ENCODE measurements at regions not wholly inside any gene's neighbourhood (a gene's known extent, or its start where the extent isn't known, plus 50 kb on each side); places are given as distances from the start of the nearest gene placed in this dataset.

DNA sequence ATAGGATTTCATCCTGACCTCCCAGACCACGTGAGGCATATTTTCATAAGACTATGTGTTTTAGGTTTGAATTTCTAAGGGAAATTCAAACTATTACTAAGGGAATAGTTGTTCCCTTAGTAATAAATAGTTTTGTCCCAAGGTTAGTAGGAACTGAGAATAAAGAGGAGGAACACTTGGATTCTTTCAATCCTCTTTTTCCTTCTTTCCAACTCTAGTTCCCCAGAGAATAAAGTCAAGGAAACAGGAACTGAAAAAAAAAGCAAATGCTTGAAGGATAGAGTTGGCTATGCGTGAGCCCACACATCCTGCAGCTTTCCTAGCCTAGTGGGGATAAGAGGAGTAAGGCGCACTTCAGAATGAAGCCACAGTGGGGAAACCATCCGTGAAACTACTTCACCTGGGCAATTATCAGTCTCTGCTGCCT lies 312.1 kb upstream of the TGFBR2 start:
- H3K9ac ChIP-seq (ENCODE audit: low read length in 5 of 5): no peak overlapping the region
- H3K4me3 ChIP-seq (ENCODE audit: low read depth in 1 of 5, low read length in 5 of 5): peak overlapping the region in 4 of 5 donors; percentile 16 to 45 (median 32)
- H3K4me1 ChIP-seq (ENCODE audit: control insufficient read depth in 5 of 5, insufficient read depth in 5 of 5, low read length in 5 of 5): peaks cover 0 to 34% (median 18%) of the 10 kb centered on the region in 5 donors
- no peaks in the 10 kb centered on the region for H3K9me3 ChIP-seq (ENCODE audit: control insufficient read depth in 5 of 5, low read length in 5 of 5)
- H3K27ac ChIP-seq (ENCODE audit: low read depth, low read length): peak overlapping the region; percentile 73
- no peaks in the 10 kb centered on the region for H3K27me3 ChIP-seq (ENCODE audit: control insufficient read depth in 5 of 5, insufficient read depth in 4 of 5, low read length in 5 of 5)
- H3K36me3 ChIP-seq (ENCODE audit: control insufficient read depth in 5 of 5, insufficient read depth in 5 of 5, low read length in 5 of 5): no peaks in the 10 kb centered on the region

DNA sequence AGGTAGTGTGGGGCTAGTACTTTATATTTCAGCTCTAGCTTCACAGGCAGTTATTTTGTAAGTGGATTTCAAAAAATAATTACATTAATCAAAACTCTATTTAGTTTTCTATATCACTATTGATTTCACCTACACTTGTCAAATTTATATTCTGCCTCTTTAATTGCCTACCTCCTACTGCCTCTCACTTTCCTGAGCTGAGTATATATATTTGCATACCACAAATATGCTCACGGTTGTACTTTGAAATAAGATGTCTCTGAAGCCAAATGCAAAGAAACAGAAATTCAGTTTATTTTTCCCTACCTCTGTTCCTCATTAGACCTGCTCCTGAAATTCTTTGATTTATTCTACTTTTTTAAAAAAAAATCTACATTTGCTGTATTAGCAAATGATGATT lies 309.3 kb upstream of the TGFBR2 start:
- Histone ChIP-seq H3K36me3 (ENCODE audit: control insufficient read depth in 5 of 5, insufficient read depth in 5 of 5, low read length in 5 of 5) (no peaks in the 10 kb centered on the region), H3K9ac (ENCODE audit: low read length in 5 of 5) (no peak overlapping the region), H3K4me3 (ENCODE audit: low read depth in 1 of 5, low read length in 5 of 5) (no peak overlapping the region), H3K27ac (ENCODE audit: low read depth, low read length) (no peak overlapping the region), H3K4me1 (ENCODE audit: control insufficient read depth in 5 of 5, insufficient read depth in 5 of 5, low read length in 5 of 5) (peaks cover 0 to 16% (median 12%) of the 10 kb centered on the region in 5 donors), H3K27me3 (ENCODE audit: control insufficient read depth in 5 of 5, insufficient read depth in 4 of 5, low read length in 5 of 5) (no peaks in the 10 kb centered on the region), H3K9me3 (ENCODE audit: control insufficient read depth in 5 of 5, low read length in 5 of 5) (no peaks in the 10 kb centered on the region)

DNA sequence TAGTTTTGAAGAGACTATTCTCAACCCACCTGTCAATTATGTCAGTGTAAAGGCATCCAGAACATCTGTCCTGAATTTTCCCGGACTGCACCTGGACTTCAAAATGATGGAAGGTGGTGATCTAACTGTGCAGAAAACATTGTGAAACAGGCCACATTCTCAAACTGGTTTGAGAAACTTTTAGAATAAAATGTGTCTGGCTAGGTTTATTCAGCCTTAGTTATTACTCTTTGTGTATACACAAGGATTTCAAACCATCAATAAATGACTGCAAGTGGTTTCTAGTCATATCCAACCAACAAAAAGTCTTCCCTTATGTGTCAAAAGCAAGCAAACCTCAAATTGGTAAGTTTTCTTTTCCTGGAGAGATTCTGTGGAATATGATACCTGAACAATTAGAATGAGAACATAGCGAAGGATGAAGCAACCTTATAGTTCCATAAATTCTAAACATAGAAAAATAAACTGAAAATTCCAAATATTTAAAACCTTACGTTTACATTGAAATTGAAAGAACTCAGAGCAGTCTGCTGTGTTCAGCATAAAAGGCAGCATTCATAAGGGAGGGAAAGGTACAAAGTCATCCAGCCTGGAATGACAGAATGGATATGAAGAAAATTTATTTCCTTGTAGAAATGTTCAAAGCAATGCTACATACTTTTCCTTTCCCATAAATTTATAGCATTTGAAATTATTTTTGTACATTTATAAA lies 306.6 kb upstream of the TGFBR2 start:
- H3K4me3 ChIP-seq (ENCODE audit: low read depth in 1 of 5, low read length in 5 of 5): no peak overlapping the region
- H3K27ac ChIP-seq (ENCODE audit: low read depth, low read length): no peak overlapping the region
- no peaks in the 10 kb centered on the region for H3K27me3 ChIP-seq (ENCODE audit: control insufficient read depth in 5 of 5, insufficient read depth in 4 of 5, low read length in 5 of 5)
- no peak overlapping the region for H3K9ac ChIP-seq (ENCODE audit: low read length in 5 of 5)
- H3K36me3 ChIP-seq (ENCODE audit: control insufficient read depth in 5 of 5, insufficient read depth in 5 of 5, low read length in 5 of 5): no peaks in the 10 kb centered on the region
- peaks cover 0 to 4% (median 4%) of the 10 kb centered on the region in 5 donors for H3K9me3 ChIP-seq (ENCODE audit: control insufficient read depth in 5 of 5, low read length in 5 of 5)
- H3K4me1 ChIP-seq (ENCODE audit: control insufficient read depth in 5 of 5, insufficient read depth in 5 of 5, low read length in 5 of 5): no peaks in the 10 kb centered on the region

DNA sequence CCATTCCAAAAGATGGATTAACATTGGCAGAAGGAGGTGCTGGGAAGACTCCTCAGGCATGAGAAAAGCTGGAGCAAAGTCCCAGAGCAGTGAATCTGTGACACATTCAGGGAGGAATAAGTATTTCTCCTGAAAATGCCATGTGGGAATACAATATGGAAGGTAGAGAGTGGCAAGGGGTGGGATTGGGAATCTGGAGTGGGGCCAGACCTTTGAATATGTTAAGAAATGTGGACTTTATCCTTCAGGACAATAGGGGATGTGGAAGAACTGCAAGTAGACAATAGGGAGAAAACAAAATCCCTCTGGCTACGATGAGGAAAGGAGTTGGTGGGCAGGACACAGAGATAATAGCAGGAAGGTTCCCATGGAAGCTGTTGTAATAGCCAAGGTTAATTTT lies 305.6 kb upstream of the TGFBR2 start:
- Histone ChIP-seq H3K27me3 (ENCODE audit: control insufficient read depth in 5 of 5, insufficient read depth in 4 of 5, low read length in 5 of 5) (no peaks in the 10 kb centered on the region), H3K27ac (ENCODE audit: low read depth, low read length) (no peak overlapping the region), H3K9ac (ENCODE audit: low read length in 5 of 5) (no peak overlapping the region), H3K4me1 (ENCODE audit: control insufficient read depth in 5 of 5, insufficient read depth in 5 of 5, low read length in 5 of 5) (no peaks in the 10 kb centered on the region), H3K36me3 (ENCODE audit: control insufficient read depth in 5 of 5, insufficient read depth in 5 of 5, low read length in 5 of 5) (no peaks in the 10 kb centered on the region), H3K4me3 (ENCODE audit: low read depth in 1 of 5, low read length in 5 of 5) (no peak overlapping the region), H3K9me3 (ENCODE audit: control insufficient read depth in 5 of 5, low read length in 5 of 5) (peaks cover 0 to 4% (median 4%) of the 10 kb centered on the region in 5 donors)

DNA sequence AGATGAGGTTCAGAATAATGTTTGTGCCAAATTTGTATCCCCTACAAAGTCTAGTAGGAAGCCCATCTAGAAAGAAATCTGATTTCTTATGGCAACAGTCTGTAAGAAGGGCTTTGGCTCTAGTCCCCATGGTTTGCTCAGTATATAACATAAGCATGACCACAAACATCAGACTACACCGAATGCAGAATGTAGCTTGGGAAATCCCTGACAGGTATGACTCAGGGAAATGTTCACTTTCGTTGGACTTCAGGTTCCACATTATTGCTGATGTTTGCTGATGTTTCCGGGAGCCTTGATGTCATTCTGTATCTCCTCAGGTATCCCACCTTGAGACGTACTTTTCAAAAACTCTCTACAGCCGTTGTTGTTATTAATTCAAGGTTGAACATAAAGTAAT lies 304.4 kb upstream of the TGFBR2 start:
- Histone ChIP-seq H3K4me3 (ENCODE audit: low read depth in 1 of 5, low read length in 5 of 5) (no peak overlapping the region), H3K36me3 (ENCODE audit: control insufficient read depth in 5 of 5, insufficient read depth in 5 of 5, low read length in 5 of 5) (no peaks in the 10 kb centered on the region), H3K9ac (ENCODE audit: low read length in 5 of 5) (no peak overlapping the region), H3K27ac (ENCODE audit: low read depth, low read length) (no peak overlapping the region), H3K9me3 (ENCODE audit: control insufficient read depth in 5 of 5, low read length in 5 of 5) (peaks cover 0 to 4% (median 4%) of the 10 kb centered on the region in 5 donors), H3K4me1 (ENCODE audit: control insufficient read depth in 5 of 5, insufficient read depth in 5 of 5, low read length in 5 of 5) (peaks cover 0 to 2% (median 0%) of the 10 kb centered on the region in 5 donors), H3K27me3 (ENCODE audit: control insufficient read depth in 5 of 5, insufficient read depth in 4 of 5, low read length in 5 of 5) (no peaks in the 10 kb centered on the region)

DNA sequence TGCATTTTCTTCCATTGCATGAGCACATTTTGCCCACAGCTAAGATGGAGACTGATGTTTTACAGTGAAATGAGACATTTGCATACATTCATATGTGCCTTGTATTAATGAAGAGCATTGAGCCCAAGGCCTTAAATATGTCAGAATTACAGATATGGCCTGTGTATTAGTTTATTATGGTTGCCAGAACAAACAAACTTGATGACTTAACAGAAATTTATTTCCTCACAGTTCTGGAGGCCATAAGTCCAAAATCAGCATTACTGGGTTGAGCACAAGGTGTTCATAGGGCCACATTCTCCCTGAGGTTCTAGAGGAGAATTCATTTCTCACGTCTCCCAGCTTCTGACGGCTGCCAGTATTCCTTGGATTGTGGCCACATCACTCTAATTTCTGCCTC lies 302.6 kb upstream of the TGFBR2 start:
- H3K36me3 ChIP-seq (ENCODE audit: control insufficient read depth in 5 of 5, insufficient read depth in 5 of 5, low read length in 5 of 5): no peaks in the 10 kb centered on the region
- H3K4me3 ChIP-seq (ENCODE audit: low read depth in 1 of 5, low read length in 5 of 5): no peak overlapping the region
- H3K27ac ChIP-seq (ENCODE audit: low read depth, low read length): no peak overlapping the region
- H3K9me3 ChIP-seq (ENCODE audit: control insufficient read depth in 5 of 5, low read length in 5 of 5): peaks cover 0 to 4% (median 4%) of the 10 kb centered on the region in 5 donors
- no peak overlapping the region for H3K9ac ChIP-seq (ENCODE audit: low read length in 5 of 5)
- H3K4me1 ChIP-seq (ENCODE audit: control insufficient read depth in 5 of 5, insufficient read depth in 5 of 5, low read length in 5 of 5): peaks cover 0 to 18% (median 13%) of the 10 kb centered on the region in 5 donors
- H3K27me3 ChIP-seq (ENCODE audit: control insufficient read depth in 5 of 5, insufficient read depth in 4 of 5, low read length in 5 of 5): no peaks in the 10 kb centered on the region

DNA sequence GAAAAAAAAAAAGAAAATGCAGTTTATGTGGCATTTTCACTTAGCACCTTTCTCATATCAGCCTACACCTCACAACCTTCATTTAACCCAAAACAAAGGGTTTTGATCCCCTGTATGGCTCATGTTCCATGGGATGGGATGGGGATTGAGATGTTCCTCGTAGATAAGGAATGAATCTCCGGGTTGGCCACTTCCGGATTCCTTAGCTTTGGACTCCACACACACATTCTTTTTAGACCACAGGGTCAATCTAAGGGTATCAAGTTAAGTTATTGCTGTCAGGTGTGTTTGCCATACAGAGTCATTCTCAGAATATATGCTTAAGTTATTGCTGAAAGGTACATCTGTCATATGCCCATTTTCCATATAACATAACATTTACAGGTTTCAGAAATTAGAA lies 301.4 kb upstream of the TGFBR2 start:
- H3K9ac ChIP-seq (ENCODE audit: low read length in 5 of 5): no peak overlapping the region
- peaks cover 0 to 4% (median 4%) of the 10 kb centered on the region in 5 donors for H3K9me3 ChIP-seq (ENCODE audit: control insufficient read depth in 5 of 5, low read length in 5 of 5)
- H3K4me3 ChIP-seq (ENCODE audit: low read depth in 1 of 5, low read length in 5 of 5): no peak overlapping the region
- H3K27ac ChIP-seq (ENCODE audit: low read depth, low read length): no peak overlapping the region
- H3K4me1 ChIP-seq (ENCODE audit: control insufficient read depth in 5 of 5, insufficient read depth in 5 of 5, low read length in 5 of 5): peaks cover 0 to 21% (median 15%) of the 10 kb centered on the region in 5 donors
- no peaks in the 10 kb centered on the region for H3K36me3 ChIP-seq (ENCODE audit: control insufficient read depth in 5 of 5, insufficient read depth in 5 of 5, low read length in 5 of 5)
- H3K27me3 ChIP-seq (ENCODE audit: control insufficient read depth in 5 of 5, insufficient read depth in 4 of 5, low read length in 5 of 5): no peaks in the 10 kb centered on the region

DNA sequence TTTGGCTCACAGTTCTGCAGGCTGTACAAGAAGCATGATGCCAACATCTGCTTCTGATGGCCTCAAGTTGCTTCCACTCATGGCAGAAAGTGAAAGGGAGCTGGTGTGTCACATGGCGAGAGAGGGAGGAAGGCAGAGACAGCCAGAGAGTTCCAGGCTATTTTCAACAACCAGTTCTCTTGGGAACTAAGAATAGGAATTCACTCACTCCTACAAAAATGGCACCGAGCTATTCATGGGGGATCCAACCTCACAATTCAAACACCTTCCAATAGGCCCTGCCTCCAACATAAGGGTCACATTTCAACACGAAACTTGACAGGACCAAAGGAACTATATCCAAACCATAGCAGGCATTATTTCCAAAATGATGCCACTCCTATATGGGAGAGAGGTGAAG lies 299.5 kb upstream of the TGFBR2 start:
- no peaks in the 10 kb centered on the region for H3K36me3 ChIP-seq (ENCODE audit: control insufficient read depth in 5 of 5, insufficient read depth in 5 of 5, low read length in 5 of 5)
- no peaks in the 10 kb centered on the region for H3K27me3 ChIP-seq (ENCODE audit: control insufficient read depth in 5 of 5, insufficient read depth in 4 of 5, low read length in 5 of 5)
- peak overlapping the region; percentile 90 for H3K27ac ChIP-seq (ENCODE audit: low read depth, low read length)
- no peak overlapping the region for H3K4me3 ChIP-seq (ENCODE audit: low read depth in 1 of 5, low read length in 5 of 5)
- H3K4me1 ChIP-seq (ENCODE audit: control insufficient read depth in 5 of 5, insufficient read depth in 5 of 5, low read length in 5 of 5): peaks cover 0 to 27% (median 18%) of the 10 kb centered on the region in 5 donors
- H3K9me3 ChIP-seq (ENCODE audit: control insufficient read depth in 5 of 5, low read length in 5 of 5): peaks cover 0 to 4% (median 4%) of the 10 kb centered on the region in 5 donors
- no peak overlapping the region for H3K9ac ChIP-seq (ENCODE audit: low read length in 5 of 5)

DNA sequence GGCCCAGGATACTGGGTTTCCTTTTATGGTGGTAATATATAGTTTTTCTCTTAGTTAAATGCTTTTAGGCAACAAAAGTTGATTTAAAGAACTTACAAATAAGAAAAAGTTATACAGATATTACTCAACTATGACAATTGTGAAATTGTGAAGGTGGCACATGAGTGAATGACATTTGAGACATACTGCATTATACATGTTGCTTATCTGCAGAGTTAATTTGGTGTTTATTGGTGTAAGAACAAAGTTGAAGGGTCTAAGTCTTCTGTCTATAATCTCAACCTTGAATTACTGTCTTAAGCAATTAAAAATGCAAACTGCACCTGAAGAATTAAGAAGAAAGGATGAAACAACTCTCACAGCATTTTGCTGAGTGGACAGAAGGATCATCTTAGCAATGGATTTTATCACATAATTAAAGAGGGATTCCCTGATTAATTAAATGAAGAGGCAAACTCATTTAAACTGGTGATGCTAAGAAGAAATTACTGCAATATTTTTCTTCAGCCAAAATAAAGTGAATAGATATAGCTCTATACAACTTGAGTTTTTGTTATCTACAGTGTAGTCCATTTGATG lies 298.9 kb upstream of the TGFBR2 start:
- Histone ChIP-seq H3K4me1 (ENCODE audit: control insufficient read depth in 5 of 5, insufficient read depth in 5 of 5, low read length in 5 of 5) (peaks cover 0 to 28% (median 18%) of the 10 kb centered on the region in 5 donors), H3K36me3 (ENCODE audit: control insufficient read depth in 5 of 5, insufficient read depth in 5 of 5, low read length in 5 of 5) (no peaks in the 10 kb centered on the region), H3K9ac (ENCODE audit: low read length in 5 of 5) (peak overlapping the region in 1 of 5 donors; percentile 69), H3K9me3 (ENCODE audit: control insufficient read depth in 5 of 5, low read length in 5 of 5) (peaks cover 0 to 4% (median 4%) of the 10 kb centered on the region in 5 donors), H3K27me3 (ENCODE audit: control insufficient read depth in 5 of 5, insufficient read depth in 4 of 5, low read length in 5 of 5) (no peaks in the 10 kb centered on the region), H3K27ac (ENCODE audit: low read depth, low read length) (peak overlapping the region; percentile 90), H3K4me3 (ENCODE audit: low read depth in 1 of 5, low read length in 5 of 5) (no peak overlapping the region)

DNA sequence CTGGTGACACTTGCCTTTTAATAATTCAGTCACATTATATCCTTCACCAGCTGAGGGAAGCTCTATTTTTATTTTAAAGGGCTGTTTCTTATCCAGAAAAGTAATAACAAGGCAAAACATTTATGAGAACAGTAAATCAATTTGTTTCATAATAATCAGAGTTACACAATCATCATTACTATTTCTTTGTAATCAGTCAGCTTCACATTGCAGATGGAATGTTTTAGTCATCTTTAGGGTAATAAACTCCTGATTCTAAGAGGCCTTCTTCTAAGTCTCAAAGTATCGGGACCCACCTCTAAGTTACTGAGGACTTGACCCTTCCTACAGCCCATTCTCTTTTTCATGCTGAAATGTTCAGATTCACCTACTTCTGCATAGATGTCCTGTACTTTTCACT lies 298.3 kb upstream of the TGFBR2 start:
- Histone ChIP-seq H3K4me3 (ENCODE audit: low read depth in 1 of 5, low read length in 5 of 5) (no peak overlapping the region), H3K27me3 (ENCODE audit: control insufficient read depth in 5 of 5, insufficient read depth in 4 of 5, low read length in 5 of 5) (no peaks in the 10 kb centered on the region), H3K27ac (ENCODE audit: low read depth, low read length) (peak overlapping the region; percentile 90), H3K9me3 (ENCODE audit: control insufficient read depth in 5 of 5, low read length in 5 of 5) (peaks cover 0 to 4% (median 4%) of the 10 kb centered on the region in 5 donors), H3K9ac (ENCODE audit: low read length in 5 of 5) (peak overlapping the region in 2 of 5 donors; percentile 23 to 69), H3K4me1 (ENCODE audit: control insufficient read depth in 5 of 5, insufficient read depth in 5 of 5, low read length in 5 of 5) (peaks cover 0 to 28% (median 18%) of the 10 kb centered on the region in 5 donors), H3K36me3 (ENCODE audit: control insufficient read depth in 5 of 5, insufficient read depth in 5 of 5, low read length in 5 of 5) (no peaks in the 10 kb centered on the region)
